CD4-positive, alpha-beta T cell (primary cell): ENCODE measurements at regions not wholly inside any gene's neighbourhood (a gene's known extent, or its start where the extent isn't known, plus 50 kb on each side); places are given as distances from the start of the nearest gene placed in this dataset.

ENCODE experiments used
- ATAC-seq: fragments of 200-7000 bp; cut with Tn5 transposase; one replicate; pipeline ENCODE4 v1.10.0; 2022; ENCODE audit warnings: mild to moderate bottlenecking; ENCODE audit not compliant: poor library complexity
- CTCF ChIA-PET: fragments of 350-600 bp; sonication (Branson Sonifier 250); formaldehyde crosslinking; loops from one replicate; lab custom pipeline; 2021; ENCODE audit warnings: antibody characterized with exemption, inconsistent platforms; lab: Charles Lee
- POLR2A ChIA-PET: fragments of 350-600 bp; sonication (Branson Sonifier 250); formaldehyde crosslinking; loops from one replicate; lab custom pipeline; 2021; ENCODE audit warnings: antibody characterized with exemption, inconsistent platforms; lab: Charles Lee
- DNase-seq, 14 experiments: peaks; one replicate each; pipeline ENCODE4 v3.0.0-alpha.2; 2013 to 2020; ENCODE audit warnings: mixed read lengths in 2 of 14
- H3K27ac ChIP-seq, 2 donors: one replicate each; pipeline versions ENCODE4 v1.5.1 to v1.7.0; 2013; ENCODE audit warnings: low read length in 2 of 2, low read depth in 1 of 2, mild to moderate bottlenecking in 1 of 2
- H3K27me3 ChIP-seq, 2 experiments: 1 replicate in 1 of 2; 2 replicates in 1 of 2; pipeline versions ENCODE4 v1.6.1 to v1.7.0; 2013; ENCODE audit warnings: low read length in 2 of 2, control low read depth in 1 of 2, mild to moderate bottlenecking in 1 of 2, moderate library complexity in 1 of 2; ENCODE audit not compliant: insufficient read depth in 2 of 2, control insufficient read depth in 1 of 2
- H3K36me3 ChIP-seq: one replicate; pipeline ENCODE4 v1.6.1; 2013; ENCODE audit warnings: low read length, control low read depth; ENCODE audit not compliant: insufficient read depth
- H3K4me1 ChIP-seq: one replicate; pipeline ENCODE4 v1.6.1; 2013; ENCODE audit warnings: low read length, control low read depth; ENCODE audit not compliant: insufficient read depth
- H3K4me3 ChIP-seq: one replicate; pipeline ENCODE4 v1.5.1; 2013; ENCODE audit warnings: mild to moderate bottlenecking, low read length, moderate library complexity
- H3K9me3 ChIP-seq, 2 experiments: 1 replicate in 1 of 2; 2 replicates in 1 of 2; pipeline versions ENCODE4 v1.6.1 to v1.7.0; 2013; ENCODE audit warnings: low read length in 2 of 2, mild to moderate bottlenecking in 2 of 2, control low read depth in 1 of 2, moderate library complexity in 1 of 2; ENCODE audit not compliant: control insufficient read depth in 1 of 2, insufficient read depth in 1 of 2
- H3K27ac Mint-ChIP-seq: one replicate; pipeline ENCODE4 v1.8.0; 2020; ENCODE audit warnings: mixed read lengths
- H3K27me3 Mint-ChIP-seq: one replicate; pipeline ENCODE4 v1.8.0; 2021; ENCODE audit warnings: mixed read lengths
- H3K36me3 Mint-ChIP-seq: one replicate; pipeline ENCODE4 v1.8.0; 2021; ENCODE audit warnings: low read depth, mixed read lengths
- H3K4me1 Mint-ChIP-seq: one replicate; pipeline ENCODE4 v1.8.0; 2021; ENCODE audit warnings: low read depth, mixed read lengths
- H3K4me3 Mint-ChIP-seq: one replicate; pipeline ENCODE4 v1.8.0; 2020; ENCODE audit warnings: mild to moderate bottlenecking, mixed read lengths
- H3K9me3 Mint-ChIP-seq: one replicate; pipeline ENCODE4 v1.8.0; 2020; ENCODE audit warnings: mixed read lengths
- intact Hi-C, 2 experiments: fragments of 100-400 bp; cut with DNase I in 1 of 2; cut with micrococcal nuclease in 1 of 2; formaldehyde crosslinking; loops; one replicate each; pipeline versions ENCODE4 v1.15.1 to v1.9.0; 2023 to 2025; cut with DNase I, micrococcal nuclease
- TF ChIP-seq, protein P1 (sequence below): fragments of 200-600 bp; IDR thresholded peaks from one replicate; pipeline ENCODE4 v1.8.0; 2022; ENCODE audit warnings: antibody characterized with exemption, mild to moderate bottlenecking

DNA sequence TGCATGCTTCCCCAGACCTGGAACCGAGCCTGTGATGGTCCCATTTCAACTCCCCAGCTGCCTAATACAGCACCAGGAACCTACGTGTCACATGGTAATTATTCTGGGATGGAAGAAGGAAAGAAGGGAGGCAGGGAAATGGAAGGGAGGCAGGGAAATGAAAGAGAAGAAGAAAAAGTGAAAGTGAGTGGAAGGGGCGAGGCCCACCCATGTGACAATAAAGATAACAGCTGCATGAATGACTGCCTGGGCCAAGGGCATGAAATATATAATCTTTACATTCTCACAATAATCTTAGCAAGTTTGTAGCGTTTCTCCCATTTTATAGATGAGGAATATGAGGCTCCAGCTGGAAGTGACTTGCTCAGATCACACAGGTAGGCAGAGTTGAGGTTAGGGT lies 245.0 kb upstream of the PWP1 start:
- H3K27me3 Mint-ChIP-seq, result no peaks in the 10 kb centered on the region
- Histone ChIP-seq H3K27ac (no peak overlapping the region), H3K36me3 (no peaks in the 10 kb centered on the region), H3K9me3 (peaks cover 0 to 4% of the 10 kb centered on the region in 2 experiments), H3K4me3 (no peak overlapping the region), H3K4me1 (no peaks in the 10 kb centered on the region), H3K27me3 (no peaks in the 10 kb centered on the region)
- CTCF ChIA-PET, result no interaction called here
- DNase-seq, result no peak
- intact Hi-C loops, result no loop called here
- POLR2A ChIA-PET, result interaction anchor here (1.8 kb wide), 1 partner anchor 120 kb away, joined by 3 read pairs; no protein-coding TSS in a partner anchor
- no peak for ATAC-seq
- H3K4me3 Mint-ChIP-seq, result no peak overlapping the region
- no peaks in the 10 kb centered on the region for H3K9me3 Mint-ChIP-seq
- H3K27ac Mint-ChIP-seq, result no peak overlapping the region
- H3K4me1 Mint-ChIP-seq, result peaks cover 21% of the 10 kb centered on the region
- H3K36me3 Mint-ChIP-seq, result no peaks in the 10 kb centered on the region
- TF ChIP-seq, protein P1, sequence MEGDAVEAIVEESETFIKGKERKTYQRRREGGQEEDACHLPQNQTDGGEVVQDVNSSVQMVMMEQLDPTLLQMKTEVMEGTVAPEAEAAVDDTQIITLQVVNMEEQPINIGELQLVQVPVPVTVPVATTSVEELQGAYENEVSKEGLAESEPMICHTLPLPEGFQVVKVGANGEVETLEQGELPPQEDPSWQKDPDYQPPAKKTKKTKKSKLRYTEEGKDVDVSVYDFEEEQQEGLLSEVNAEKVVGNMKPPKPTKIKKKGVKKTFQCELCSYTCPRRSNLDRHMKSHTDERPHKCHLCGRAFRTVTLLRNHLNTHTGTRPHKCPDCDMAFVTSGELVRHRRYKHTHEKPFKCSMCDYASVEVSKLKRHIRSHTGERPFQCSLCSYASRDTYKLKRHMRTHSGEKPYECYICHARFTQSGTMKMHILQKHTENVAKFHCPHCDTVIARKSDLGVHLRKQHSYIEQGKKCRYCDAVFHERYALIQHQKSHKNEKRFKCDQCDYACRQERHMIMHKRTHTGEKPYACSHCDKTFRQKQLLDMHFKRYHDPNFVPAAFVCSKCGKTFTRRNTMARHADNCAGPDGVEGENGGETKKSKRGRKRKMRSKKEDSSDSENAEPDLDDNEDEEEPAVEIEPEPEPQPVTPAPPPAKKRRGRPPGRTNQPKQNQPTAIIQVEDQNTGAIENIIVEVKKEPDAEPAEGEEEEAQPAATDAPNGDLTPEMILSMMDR, result no peak

DNA sequence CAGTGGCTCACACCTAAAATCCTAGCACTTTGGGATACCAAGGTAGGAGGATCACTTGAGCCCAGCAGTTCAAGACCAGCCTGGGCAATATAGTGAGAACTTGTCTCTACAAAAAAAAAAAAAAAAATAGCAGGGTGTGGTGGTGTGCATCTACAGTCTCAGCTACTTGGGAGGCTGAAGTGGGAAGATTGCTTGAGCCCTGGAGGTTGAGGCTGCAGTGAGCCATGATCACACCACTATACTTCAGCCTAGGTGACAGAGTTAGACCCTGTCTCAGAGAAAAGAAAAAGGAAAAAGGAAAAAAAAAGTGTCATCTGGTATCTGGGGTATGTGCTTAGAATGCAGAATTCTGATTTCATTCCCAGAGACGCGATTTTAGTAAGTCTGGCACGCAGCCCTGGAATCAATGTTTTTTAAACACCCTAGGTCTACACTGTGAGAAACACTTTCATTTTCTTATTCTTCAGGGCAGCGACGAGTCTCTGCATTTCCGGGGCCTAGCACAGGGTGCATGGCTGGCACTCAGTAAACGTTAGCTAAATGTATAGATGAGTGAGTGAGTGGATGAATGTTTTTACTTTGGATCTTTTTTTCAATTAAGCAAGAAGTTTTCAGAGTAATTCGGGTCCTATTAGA lies 243.8 kb upstream of the PWP1 start:
- Histone ChIP-seq H3K36me3 (no peaks in the 10 kb centered on the region), H3K27ac (no peak overlapping the region), H3K4me1 (no peaks in the 10 kb centered on the region), H3K4me3 (peak overlapping the region; percentile 2), H3K27me3 (no peaks in the 10 kb centered on the region), H3K9me3 (peaks cover 0 to 4% of the 10 kb centered on the region in 2 experiments)
- ChIA-PET CTCF (no interaction called here), POLR2A (interaction anchor here (1.8 kb wide), 1 partner anchor 121 kb away, joined by 3 read pairs; no protein-coding TSS in a partner anchor)
- Mint-ChIP-seq H3K4me3 (peak overlapping the region; percentile 75), H3K36me3 (peaks cover 4% of the 10 kb centered on the region), H3K9me3 (no peaks in the 10 kb centered on the region), H3K27me3 (no peaks in the 10 kb centered on the region), H3K27ac (peak overlapping the region; percentile 56), H3K4me1 (peaks cover 29% of the 10 kb centered on the region)
- peak in 3 of 14 experiments; percentile 11 to 30 (median 24) for DNase-seq
- TF ChIP-seq, protein P1, result no peak
- ATAC-seq, result peak; percentile 57
- intact Hi-C loops, result no loop called here

DNA sequence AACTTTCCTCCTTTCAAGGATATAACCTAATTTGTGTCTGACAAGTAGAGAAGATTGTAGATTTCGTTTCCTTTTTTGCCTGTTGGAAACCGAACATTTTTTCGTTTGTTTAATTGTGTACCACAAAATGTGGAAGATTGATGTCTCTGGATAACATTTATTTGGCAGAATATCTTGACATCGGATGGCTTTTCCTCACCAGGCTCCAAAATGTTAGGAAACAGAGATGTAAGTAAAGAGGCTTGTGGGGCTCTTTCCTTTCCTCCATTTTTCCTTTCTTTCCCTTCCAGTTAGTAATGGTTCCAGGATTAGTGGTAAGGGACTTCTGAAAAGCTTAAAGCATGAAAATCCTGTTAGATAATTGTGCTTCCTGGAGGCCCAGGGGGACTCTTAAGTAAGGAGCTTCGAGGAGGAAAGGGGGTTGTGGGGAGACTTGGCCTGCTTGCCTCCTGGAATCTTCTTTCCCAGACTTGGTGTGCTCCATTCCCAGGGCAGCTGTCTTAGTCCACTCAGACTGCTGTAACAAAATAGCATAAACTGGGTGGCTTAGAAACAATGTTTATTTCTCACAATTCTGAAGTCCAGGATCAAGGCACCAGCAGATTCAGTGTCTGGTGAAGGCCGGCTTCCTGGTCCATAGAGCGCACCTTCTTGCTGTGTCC lies 243.1 kb upstream of the PWP1 start:
- Mint-ChIP-seq H3K4me3 (peak overlapping the region; percentile 75), H3K4me1 (peaks cover 29% of the 10 kb centered on the region), H3K27ac (peak overlapping the region; percentile 56), H3K9me3 (no peaks in the 10 kb centered on the region), H3K36me3 (peaks cover 4% of the 10 kb centered on the region), H3K27me3 (no peaks in the 10 kb centered on the region)
- intact Hi-C loops, result no loop called here
- Histone ChIP-seq H3K27ac (no peak overlapping the region), H3K36me3 (no peaks in the 10 kb centered on the region), H3K9me3 (peaks cover 0 to 4% of the 10 kb centered on the region in 2 experiments), H3K4me1 (no peaks in the 10 kb centered on the region), H3K27me3 (no peaks in the 10 kb centered on the region), H3K4me3 (no peak overlapping the region)
- no peak for ATAC-seq
- POLR2A ChIA-PET, result interaction anchor here (0.7 to 1.8 kb wide), 2 partner anchors 14 to 121 kb away, joined by 3 read pairs; no protein-coding TSS in a partner anchor
- DNase-seq, result no peak
- TF ChIP-seq, protein P1, result no peak
- CTCF ChIA-PET, result no interaction called here
